Activated CD4-positive, CD25-positive, alpha-beta regulatory T cell treated with anti-CD3 and anti-CD28 coated beads, Interleukin-2, amount 50 U/mL, for 24 hours (primary cell): ENCODE measurements at regions not wholly inside any gene's neighbourhood (a gene's known extent, or its start where the extent isn't known, plus 50 kb on each side); places are given as distances from the start of the nearest gene placed in this dataset.

ENCODE experiments used
- ATAC-seq, 2 donors: fragments of 150-1000 bp; cut with Tn5 transposase; one replicate each; pipeline ENCODE4 v1.10.0; 2021; ENCODE audit warnings: mild to moderate bottlenecking in 1 of 2, moderate library complexity in 1 of 2

GRCh38 chr2:16288371-16289112, 348.2 kb downstream of the MYCN start:
- ATAC-seq = no peak

- ATAC-seq = no peak
Observed at GRCh38 chr2:16287831-16288230, 347.5 kb downstream of the MYCN start.

GRCh38 chr2:16287281-16287680, 346.9 kb downstream of the MYCN start:
- no peak for ATAC-seq

- no peak for ATAC-seq
Observed at GRCh38 chr2:16285813-16286510, 345.6 kb downstream of the MYCN start.

GRCh38 chr2:16284941-16285625, 344.7 kb downstream of the MYCN start:
- ATAC-seq = no peak

GRCh38 chr2:16283071-16283850, 342.9 kb downstream of the MYCN start:
- no peak for ATAC-seq

GRCh38 chr2:16282511-16282910, 342.2 kb downstream of the MYCN start:
- ATAC-seq = no peak

GRCh38 chr2:16281451-16282335, 341.3 kb downstream of the MYCN start:
- no peak for ATAC-seq

GRCh38 chr2:16280081-16280480, 339.7 kb downstream of the MYCN start:
- ATAC-seq = no peak

- ATAC-seq = no peak
Observed at GRCh38 chr2:16279641-16280040, 339.3 kb downstream of the MYCN start.

GRCh38 chr2:16279201-16279570, 338.8 kb downstream of the MYCN start:
- no peak for ATAC-seq

GRCh38 chr2:16278421-16279200, 338.3 kb downstream of the MYCN start:
- no peak for ATAC-seq

- no peak for ATAC-seq
Observed at GRCh38 chr2:16277117-16277516, 336.8 kb downstream of the MYCN start.

GRCh38 chr2:16275661-16276060, 335.3 kb downstream of the MYCN start:
- no peak for ATAC-seq

GRCh38 chr2:16275131-16275530, 334.8 kb downstream of the MYCN start:
- no peak for ATAC-seq

- ATAC-seq = no peak
Observed at GRCh38 chr2:16273111-16273510, 332.8 kb downstream of the MYCN start.

- no peak for ATAC-seq
Observed at GRCh38 chr2:16272038-16272788, 331.9 kb downstream of the MYCN start.

GRCh38 chr2:16271231-16271896, 331.0 kb downstream of the MYCN start:
- ATAC-seq = no peak

- ATAC-seq = no peak
Observed at GRCh38 chr2:16270441-16270840, 330.1 kb downstream of the MYCN start.
